ENCODE measurements at regions not wholly inside any gene's neighbourhood (a gene's known extent, or its start where the extent isn't known, plus 50 kb on each side); places are given as distances from the start of the nearest gene placed in this dataset.

DNA sequence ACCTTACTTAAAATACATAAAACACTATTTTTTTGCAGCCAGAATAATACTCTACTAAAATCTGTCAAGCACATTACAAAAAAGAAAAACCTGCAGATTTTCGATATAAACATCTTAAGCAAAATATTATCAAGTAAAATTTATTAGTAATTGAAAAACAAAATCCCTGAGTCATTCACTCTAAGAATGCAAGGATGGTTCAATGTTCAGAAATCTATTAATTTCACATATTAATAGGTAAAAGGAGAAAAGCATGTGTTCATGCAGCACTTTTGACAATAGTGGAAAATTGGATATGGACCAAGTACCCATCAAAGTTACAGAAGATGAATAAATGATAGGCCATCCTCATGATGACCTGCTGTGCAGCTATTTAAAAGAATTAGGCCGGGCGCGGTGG lies 66.2 kb upstream of the OTOS start:
- TF ChIP-seq EZH2 (IDR thresholded peaks at IDR 0.05; ENCODE audit: insufficient read depth, poor library complexity, severe bottlenecking), result no peak
- no peak for TF ChIP-seq EZH2phosphoT487 (IDR thresholded peaks at IDR 0.05; ENCODE audit: insufficient read depth, low read depth)

All from GM23248 (cell line).